GM12878 (cell line): ENCODE measurements at regions not wholly inside any gene's neighbourhood (a gene's known extent, or its start where the extent isn't known, plus 50 kb on each side); places are given as distances from the start of the nearest gene placed in this dataset.

Source experiments
- ATF2 ChIP-seq: IDR thresholded peaks from 2 replicates; pipeline ENCODE4 v1.6.1; 2012; ENCODE audit warnings: low read length, inconsistent platforms
- DPF2 ChIP-seq: fragments of 450-650 bp; IDR thresholded peaks from 2 replicates; pipeline ENCODE4 v1.6.1; 2017; ENCODE audit warnings: mild to moderate bottlenecking
- EGR1 ChIP-seq, 2 experiments: IDR thresholded peaks; 1 replicate in 1 of 2; 2 replicates in 1 of 2; pipeline ENCODE4 v1.6.1; 2011 to 2012; ENCODE audit warnings: low read depth in 2 of 2, low read length in 2 of 2, borderline replicate concordance in 1 of 2, mild to moderate bottlenecking in 1 of 2, moderate library complexity in 1 of 2
- IKZF1 ChIP-seq: fragments of 450-650 bp; conservative IDR thresholded peaks from 2 replicates; pipeline ENCODE4 v1.6.1; 2017; ENCODE audit warnings: antibody characterized with exemption, mild to moderate bottlenecking
- PAX8 ChIP-seq: fragments of 450-650 bp; IDR thresholded peaks from 2 replicates; pipeline ENCODE4 v1.6.1; 2017; ENCODE audit warnings: mild to moderate bottlenecking, moderate library complexity
- PBX3 ChIP-seq: IDR thresholded peaks from 2 replicates; pipeline ENCODE4 v1.6.1; 2011; ENCODE audit warnings: mild to moderate bottlenecking, low read depth, low read length, moderate library complexity; ENCODE audit not compliant: insufficient replicate concordance
- PML ChIP-seq: IDR thresholded peaks from 2 replicates; pipeline ENCODE4 v1.6.1; 2012; ENCODE audit warnings: low read length, inconsistent platforms
- POLR2A ChIP-seq: IDR thresholded peaks from 2 replicates; pipeline ENCODE4 v1.6.1; 2011; ENCODE audit warnings: low read depth, mild to moderate bottlenecking, low read length
- POLR2AphosphoS5 ChIP-seq: IDR thresholded peaks from 2 replicates; pipeline ENCODE4 v1.6.1; 2011; ENCODE audit warnings: mild to moderate bottlenecking, low read length, inconsistent platforms
- RFX5 ChIP-seq: IDR thresholded peaks from 2 replicates; pipeline ENCODE4 v1.6.1; 2011; ENCODE audit warnings: low read depth, low read length, improper control_type of control experiment
- SIN3A ChIP-seq: IDR thresholded peaks from 2 replicates; pipeline ENCODE4 v1.6.1; 2012; ENCODE audit warnings: low read depth, low read length, improper control_type of control experiment
- SIX5 ChIP-seq: IDR thresholded peaks from 2 replicates; pipeline ENCODE4 v1.6.1; 2011; ENCODE audit warnings: mild to moderate bottlenecking, low read depth, low read length, moderate library complexity; ENCODE audit not compliant: severe bottlenecking
- SMC3 ChIP-seq: IDR thresholded peaks from 2 replicates; pipeline ENCODE4 v1.6.1; 2011; ENCODE audit warnings: low read length, improper control_type of control experiment, borderline replicate concordance
- ZBTB40 ChIP-seq: fragments of 450-650 bp; IDR thresholded peaks from 2 replicates; pipeline ENCODE4 v1.6.1; 2016; ENCODE audit warnings: mild to moderate bottlenecking, moderate library complexity, borderline replicate concordance
- ZNF622 ChIP-seq: fragments of 450-650 bp; IDR thresholded peaks from 2 replicates; pipeline ENCODE4 v1.6.1; 2017; ENCODE audit warnings: mild to moderate bottlenecking, inconsistent platforms
- TF ChIP-seq, protein P1 (sequence below): IDR thresholded peaks from 2 replicates; pipeline ENCODE4 v1.6.1; 2012; ENCODE audit warnings: improper control_type of control experiment, low read depth, low read length; ENCODE audit not compliant: insufficient replicate concordance
- TF ChIP-seq, protein P2 (sequence below): IDR thresholded peaks from 2 replicates; pipeline ENCODE4 v1.6.1; 2011; ENCODE audit warnings: low read depth, mild to moderate bottlenecking, low read length, moderate library complexity, borderline replicate concordance; ENCODE audit errors: extremely low read depth

DNA sequence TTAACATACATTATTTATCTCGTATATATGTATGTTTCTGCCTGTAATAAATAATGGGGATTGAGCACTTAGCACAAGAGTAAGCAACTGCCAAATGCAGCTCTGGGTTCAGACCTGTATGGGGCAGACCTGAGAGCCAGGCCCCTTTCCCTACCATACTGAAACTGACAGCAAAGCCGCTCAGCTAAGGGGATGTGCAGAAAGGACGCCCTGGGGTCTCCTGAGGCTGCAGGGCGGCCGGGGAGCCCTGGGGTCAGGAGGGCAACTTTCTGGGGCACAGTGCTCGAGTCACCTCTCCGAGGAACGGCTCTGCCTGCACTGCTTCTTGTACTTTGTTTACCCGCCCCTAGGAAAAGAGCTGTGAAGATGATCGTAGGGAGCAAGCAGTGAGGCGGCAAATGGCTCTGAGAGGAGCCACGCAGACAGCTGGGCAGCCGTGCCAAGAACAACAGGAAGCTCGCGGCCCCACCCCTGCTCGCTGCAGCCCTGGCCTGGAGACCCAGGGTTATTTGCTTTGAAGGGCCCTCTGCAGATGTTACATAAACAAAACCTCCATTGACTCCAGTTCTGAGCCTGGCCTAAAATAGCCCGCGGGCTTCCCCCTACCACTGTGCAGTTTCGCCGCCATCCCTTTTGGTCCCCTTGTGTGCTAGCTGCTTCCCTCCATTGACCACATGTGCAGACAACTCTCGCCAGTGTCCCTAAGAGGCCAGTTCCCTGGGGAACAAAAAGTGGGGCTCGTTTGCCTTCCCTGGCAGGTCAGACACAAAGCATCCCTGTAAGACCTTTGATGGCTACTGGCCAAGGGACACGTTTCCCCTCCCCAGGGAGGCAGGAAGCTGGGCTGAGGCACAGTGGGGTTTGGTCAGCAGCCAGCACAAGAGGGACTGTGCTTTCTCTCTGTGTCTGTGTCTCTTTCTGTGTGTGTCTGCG, 111.3 kb upstream of the LNX1 start (continued):
- TF ChIP-seq, protein P1, sequence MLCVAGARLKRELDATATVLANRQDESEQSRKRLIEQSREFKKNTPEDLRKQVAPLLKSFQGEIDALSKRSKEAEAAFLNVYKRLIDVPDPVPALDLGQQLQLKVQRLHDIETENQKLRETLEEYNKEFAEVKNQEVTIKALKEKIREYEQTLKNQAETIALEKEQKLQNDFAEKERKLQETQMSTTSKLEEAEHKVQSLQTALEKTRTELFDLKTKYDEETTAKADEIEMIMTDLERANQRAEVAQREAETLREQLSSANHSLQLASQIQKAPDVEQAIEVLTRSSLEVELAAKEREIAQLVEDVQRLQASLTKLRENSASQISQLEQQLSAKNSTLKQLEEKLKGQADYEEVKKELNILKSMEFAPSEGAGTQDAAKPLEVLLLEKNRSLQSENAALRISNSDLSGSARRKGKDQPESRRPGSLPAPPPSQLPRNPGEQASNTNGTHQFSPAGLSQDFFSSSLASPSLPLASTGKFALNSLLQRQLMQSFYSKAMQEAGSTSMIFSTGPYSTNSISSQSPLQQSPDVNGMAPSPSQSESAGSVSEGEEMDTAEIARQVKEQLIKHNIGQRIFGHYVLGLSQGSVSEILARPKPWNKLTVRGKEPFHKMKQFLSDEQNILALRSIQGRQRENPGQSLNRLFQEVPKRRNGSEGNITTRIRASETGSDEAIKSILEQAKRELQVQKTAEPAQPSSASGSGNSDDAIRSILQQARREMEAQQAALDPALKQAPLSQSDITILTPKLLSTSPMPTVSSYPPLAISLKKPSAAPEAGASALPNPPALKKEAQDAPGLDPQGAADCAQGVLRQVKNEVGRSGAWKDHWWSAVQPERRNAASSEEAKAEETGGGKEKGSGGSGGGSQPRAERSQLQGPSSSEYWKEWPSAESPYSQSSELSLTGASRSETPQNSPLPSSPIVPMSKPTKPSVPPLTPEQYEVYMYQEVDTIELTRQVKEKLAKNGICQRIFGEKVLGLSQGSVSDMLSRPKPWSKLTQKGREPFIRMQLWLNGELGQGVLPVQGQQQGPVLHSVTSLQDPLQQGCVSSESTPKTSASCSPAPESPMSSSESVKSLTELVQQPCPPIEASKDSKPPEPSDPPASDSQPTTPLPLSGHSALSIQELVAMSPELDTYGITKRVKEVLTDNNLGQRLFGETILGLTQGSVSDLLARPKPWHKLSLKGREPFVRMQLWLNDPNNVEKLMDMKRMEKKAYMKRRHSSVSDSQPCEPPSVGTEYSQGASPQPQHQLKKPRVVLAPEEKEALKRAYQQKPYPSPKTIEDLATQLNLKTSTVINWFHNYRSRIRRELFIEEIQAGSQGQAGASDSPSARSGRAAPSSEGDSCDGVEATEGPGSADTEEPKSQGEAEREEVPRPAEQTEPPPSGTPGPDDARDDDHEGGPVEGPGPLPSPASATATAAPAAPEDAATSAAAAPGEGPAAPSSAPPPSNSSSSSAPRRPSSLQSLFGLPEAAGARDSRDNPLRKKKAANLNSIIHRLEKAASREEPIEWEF, result peak; percentile 90
- TF ChIP-seq EGR1 (IDR thresholded peaks at IDR 0.05; ENCODE audit: borderline replicate concordance in 1 of 2, low read depth in 2 of 2, low read length in 2 of 2) (no peak), POLR2A (peak; percentile 60), DPF2 (peak; percentile 77; the same call in 1 of the 2 replicates), ZNF622 (no peak), PML (0 out of 2 replicates have a peak, but pooled peaks have one; percentile 53), IKZF1 (peak; percentile 99), PAX8 (no peak), POLR2AphosphoS5 (peak; percentile 62; the same call in 1 of the 2 replicates), PBX3 (peak; percentile 29), SMC3 (peak; percentile 17; the same call in 1 of the 2 replicates), ZBTB40 (no peak), ATF2 (peak; percentile 82), RFX5 (no peak), SIX5 (no peak), SIN3A (0 out of 2 replicates have a peak, but pooled peaks have one; percentile 48)
- TF ChIP-seq, protein P2, sequence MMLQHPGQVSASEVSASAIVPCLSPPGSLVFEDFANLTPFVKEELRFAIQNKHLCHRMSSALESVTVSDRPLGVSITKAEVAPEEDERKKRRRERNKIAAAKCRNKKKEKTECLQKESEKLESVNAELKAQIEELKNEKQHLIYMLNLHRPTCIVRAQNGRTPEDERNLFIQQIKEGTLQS, result no peak
